Non-pigmented ciliary epithelial cell (primary cell): ENCODE measurements at regions not wholly inside any gene's neighbourhood (a gene's known extent, or its start where the extent isn't known, plus 50 kb on each side); places are given as distances from the start of the nearest gene placed in this dataset.
"Not testable (repeated sequence)": the region's sequence is repeated elsewhere in the genome, so short reads cannot be mapped to it uniquely, and the experiment has no call there.

ENCODE experiments used
- DNase-seq: peaks from one replicate; pipeline ENCODE4 v3.0.0-alpha.2; 2010; ENCODE audit warnings: low read depth

- DNase-seq = no peak
These were observed 217.5 kb upstream of the SEL1L start for GRCh38 chr14:81751198-81751597.

- no peak for DNase-seq
These were observed 225.9 kb upstream of the SEL1L start for GRCh38 chr14:81759541-81759940.

- no peak for DNase-seq
These were observed 232.1 kb upstream of the SEL1L start for GRCh38 chr14:81765651-81766275.

GRCh38 chr14:81766321-81766915 lies 232.8 kb upstream of the SEL1L start:
- DNase-seq = no peak

- DNase-seq = no peak
These were observed 233.8 kb upstream of the SEL1L start for GRCh38 chr14:81767266-81767995.

GRCh38 chr14:81771651-81772275 lies 238.1 kb upstream of the SEL1L start:
- no peak for DNase-seq

GRCh38 chr14:81772381-81772780 lies 238.7 kb upstream of the SEL1L start:
- no peak for DNase-seq

- DNase-seq = no peak
These were observed 242.9 kb upstream of the SEL1L start for GRCh38 chr14:81776531-81776930.

GRCh38 chr14:81781798-81782197 lies 248.1 kb upstream of the SEL1L start:
- DNase-seq = not testable (repeated sequence)

- no peak for DNase-seq
These were observed 250.4 kb upstream of the SEL1L start for GRCh38 chr14:81784084-81784483.

- no peak for DNase-seq
These were observed 263.7 kb upstream of the SEL1L start for GRCh38 chr14:81797315-81797714.

GRCh38 chr14:81801921-81802320 lies 268.3 kb upstream of the SEL1L start:
- no peak for DNase-seq

- DNase-seq = no peak
These were observed 268.7 kb upstream of the SEL1L start for GRCh38 chr14:81802341-81802740.

GRCh38 chr14:81805785-81806184 lies 272.1 kb upstream of the SEL1L start:
- DNase-seq = no peak

- DNase-seq = no peak
These were observed 278.1 kb upstream of the SEL1L start for GRCh38 chr14:81811705-81812269.

- no peak for DNase-seq
These were observed 284.6 kb upstream of the SEL1L start for GRCh38 chr14:81818271-81818670.

GRCh38 chr14:81819344-81819743 lies 285.7 kb upstream of the SEL1L start:
- DNase-seq = no peak

- DNase-seq = no peak
These were observed 286.3 kb upstream of the SEL1L start for GRCh38 chr14:81819910-81820309.

- DNase-seq = no peak
These were observed 292.4 kb upstream of the SEL1L start for GRCh38 chr14:81826081-81826480.

GRCh38 chr14:81829447-81829846 lies 295.8 kb upstream of the SEL1L start:
- DNase-seq = no peak

- no peak for DNase-seq
These were observed 297.6 kb upstream of the SEL1L start for GRCh38 chr14:81831128-81831820.

- DNase-seq = no peak
These were observed 300.7 kb upstream of the SEL1L start for GRCh38 chr14:81834308-81834707.
